ENCODE measurements at regions not wholly inside any gene's neighbourhood (a gene's known extent, or its start where the extent isn't known, plus 50 kb on each side); places are given as distances from the start of the nearest gene placed in this dataset.

DNA sequence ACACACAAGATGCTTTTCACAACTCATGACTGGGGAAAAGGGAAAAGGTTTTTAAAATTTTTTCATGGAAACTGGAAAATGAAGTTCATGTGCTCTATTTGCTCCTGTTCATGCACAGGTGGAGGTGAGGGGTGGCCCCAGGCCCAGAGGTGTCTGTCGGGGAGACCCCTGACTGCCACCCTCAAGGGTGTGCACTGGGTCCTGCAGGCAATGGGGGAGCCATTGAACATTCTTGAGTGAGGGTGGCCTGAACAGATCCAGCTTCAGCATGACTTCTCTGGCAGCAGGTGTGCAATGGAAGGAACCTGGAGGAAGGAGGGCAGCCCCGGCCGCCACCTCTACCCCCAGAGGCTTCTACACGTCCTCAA lies 145.3 kb upstream of the IQSEC1 start:
- 57 to 68% methylated on average over 4 of the region's 4 CpGs for whole genome bisulfite sequencing, 2 donors
- intact Hi-C loops (cut with DNase I; ENCODE audit: low total_unique reads) = no loop called here
- H3K4me3 ChIP-seq (ENCODE audit: low read depth, poor library complexity, severe bottlenecking) = no peak overlapping the region
- TF ChIP-seq POLR2A (IDR thresholded peaks at IDR 0.05) = no peak
- TF ChIP-seq, protein P1, sequence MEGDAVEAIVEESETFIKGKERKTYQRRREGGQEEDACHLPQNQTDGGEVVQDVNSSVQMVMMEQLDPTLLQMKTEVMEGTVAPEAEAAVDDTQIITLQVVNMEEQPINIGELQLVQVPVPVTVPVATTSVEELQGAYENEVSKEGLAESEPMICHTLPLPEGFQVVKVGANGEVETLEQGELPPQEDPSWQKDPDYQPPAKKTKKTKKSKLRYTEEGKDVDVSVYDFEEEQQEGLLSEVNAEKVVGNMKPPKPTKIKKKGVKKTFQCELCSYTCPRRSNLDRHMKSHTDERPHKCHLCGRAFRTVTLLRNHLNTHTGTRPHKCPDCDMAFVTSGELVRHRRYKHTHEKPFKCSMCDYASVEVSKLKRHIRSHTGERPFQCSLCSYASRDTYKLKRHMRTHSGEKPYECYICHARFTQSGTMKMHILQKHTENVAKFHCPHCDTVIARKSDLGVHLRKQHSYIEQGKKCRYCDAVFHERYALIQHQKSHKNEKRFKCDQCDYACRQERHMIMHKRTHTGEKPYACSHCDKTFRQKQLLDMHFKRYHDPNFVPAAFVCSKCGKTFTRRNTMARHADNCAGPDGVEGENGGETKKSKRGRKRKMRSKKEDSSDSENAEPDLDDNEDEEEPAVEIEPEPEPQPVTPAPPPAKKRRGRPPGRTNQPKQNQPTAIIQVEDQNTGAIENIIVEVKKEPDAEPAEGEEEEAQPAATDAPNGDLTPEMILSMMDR (IDR thresholded peaks at IDR 0.05) = no peak
- DNase-seq (ENCODE audit: low spot score in 2 of 2) = no peak

DNA sequence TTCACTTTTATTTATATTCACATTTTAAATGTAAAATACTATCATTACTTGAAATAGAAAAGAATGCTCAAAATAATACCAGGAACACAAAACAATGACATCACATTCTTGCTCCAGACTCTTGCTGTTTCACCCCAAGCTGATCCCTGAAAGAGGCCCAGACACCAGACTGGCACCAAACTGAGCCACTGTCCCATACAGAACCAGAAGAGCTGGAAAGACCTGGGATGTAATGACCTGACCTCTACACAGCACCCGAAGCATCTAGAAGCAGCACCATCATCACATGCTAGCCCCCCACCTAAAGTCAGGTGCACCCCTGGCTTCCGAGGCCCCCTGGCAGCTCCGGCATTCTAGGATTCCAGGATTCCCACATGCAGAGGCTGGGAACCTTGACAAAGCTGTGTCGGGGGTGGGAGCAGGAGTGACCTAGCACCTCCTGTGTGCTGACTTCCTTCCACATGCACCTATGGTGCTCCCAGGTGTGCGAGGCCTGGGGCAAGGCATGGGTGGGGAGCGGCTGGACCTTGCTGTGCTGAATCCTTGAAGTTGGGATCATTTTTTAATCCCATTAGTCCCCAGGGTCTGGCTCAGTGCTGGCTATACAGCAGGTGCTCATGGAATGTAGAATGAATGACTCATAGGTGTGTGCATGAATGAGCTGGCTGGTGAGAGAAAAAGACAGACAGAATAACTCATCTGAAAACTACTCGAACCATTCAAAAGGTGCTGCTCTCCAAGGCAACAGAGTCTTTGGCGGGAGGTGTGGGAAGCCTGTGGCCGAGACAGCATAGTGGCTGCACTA lies 144.7 kb upstream of the IQSEC1 start:
- H3K4me3 ChIP-seq (ENCODE audit: low read depth, poor library complexity, severe bottlenecking) = no peak overlapping the region
- intact Hi-C loops (cut with DNase I; ENCODE audit: low total_unique reads) = no loop called here
- WGBS, 2 donors = 59 to 62% methylated on average over 8 to 9 of the region's 9 CpGs
- no peak for TF ChIP-seq POLR2A (IDR thresholded peaks at IDR 0.05)
- TF ChIP-seq, protein P1 (IDR thresholded peaks at IDR 0.05) = no peak
- DNase-seq (ENCODE audit: low spot score in 2 of 2) = no peak

DNA sequence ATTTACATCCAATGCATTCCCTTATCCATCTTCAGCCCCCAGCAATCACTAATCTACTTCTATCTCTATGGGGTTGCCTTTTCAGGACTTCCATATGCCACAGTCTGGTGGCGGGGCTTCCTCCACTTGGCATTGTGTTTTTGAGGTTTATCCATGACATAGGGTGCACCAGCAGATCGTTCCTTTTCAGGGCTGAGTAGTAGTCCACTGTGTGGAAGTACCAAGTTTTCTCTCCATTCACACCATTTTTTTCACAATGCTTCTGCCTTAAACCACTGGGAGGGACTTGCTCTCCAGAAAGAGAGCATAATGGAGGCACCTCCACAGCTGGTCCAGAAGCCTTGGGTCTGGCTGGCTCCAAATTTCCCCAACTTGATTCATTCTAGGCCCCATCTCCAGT lies 144.0 kb upstream of the IQSEC1 start:
- TF ChIP-seq, protein P1 (IDR thresholded peaks at IDR 0.05) = no peak
- TF ChIP-seq POLR2A (IDR thresholded peaks at IDR 0.05) = no peak
- WGBS, 2 donors = 95% methylated on average over 2 of the region's 2 CpGs
- no peak overlapping the region for H3K4me3 ChIP-seq (ENCODE audit: low read depth, poor library complexity, severe bottlenecking)
- intact Hi-C loops (cut with DNase I; ENCODE audit: low total_unique reads) = no loop called here
- DNase-seq (ENCODE audit: low spot score in 2 of 2) = no peak

DNA sequence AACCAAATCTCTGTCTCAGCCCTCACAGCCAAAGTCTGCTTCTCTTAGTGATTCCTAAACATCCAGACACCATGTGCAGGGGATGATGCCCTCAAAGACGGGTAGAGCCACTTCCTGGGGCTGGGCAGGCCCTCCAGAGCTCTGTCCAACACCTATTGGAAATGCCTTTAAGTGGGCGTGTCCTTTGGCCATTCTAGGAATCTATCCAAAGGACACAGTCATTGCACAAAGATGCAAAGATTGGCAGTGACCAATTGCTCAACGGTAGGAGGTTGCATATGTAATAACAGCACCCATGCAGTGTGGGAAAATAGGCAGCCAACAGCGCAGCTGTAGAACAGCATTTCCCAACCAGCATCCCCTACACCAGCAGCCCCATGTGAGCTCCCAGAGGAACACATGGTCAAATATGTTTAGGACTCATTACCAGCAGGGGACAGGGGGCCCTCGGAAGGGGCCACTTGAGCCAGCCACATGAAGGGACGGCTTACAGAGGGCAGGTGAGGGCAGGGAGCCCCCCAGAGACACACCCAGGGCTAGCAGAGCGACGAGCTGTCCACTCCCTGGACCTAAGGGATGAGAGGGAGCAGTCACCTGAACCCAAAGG lies 142.8 kb upstream of the IQSEC1 start:
- intact Hi-C loops (cut with DNase I; ENCODE audit: low total_unique reads) = no loop called here
- DNase-seq (ENCODE audit: low spot score in 2 of 2) = no peak
- no peak overlapping the region for H3K4me3 ChIP-seq (ENCODE audit: low read depth, poor library complexity, severe bottlenecking)
- WGBS, 2 donors = 69 to 73% methylated on average over 8 of the region's 8 CpGs
- no peak for TF ChIP-seq POLR2A (IDR thresholded peaks at IDR 0.05)
- TF ChIP-seq, protein P1 (IDR thresholded peaks at IDR 0.05) = no peak

DNA sequence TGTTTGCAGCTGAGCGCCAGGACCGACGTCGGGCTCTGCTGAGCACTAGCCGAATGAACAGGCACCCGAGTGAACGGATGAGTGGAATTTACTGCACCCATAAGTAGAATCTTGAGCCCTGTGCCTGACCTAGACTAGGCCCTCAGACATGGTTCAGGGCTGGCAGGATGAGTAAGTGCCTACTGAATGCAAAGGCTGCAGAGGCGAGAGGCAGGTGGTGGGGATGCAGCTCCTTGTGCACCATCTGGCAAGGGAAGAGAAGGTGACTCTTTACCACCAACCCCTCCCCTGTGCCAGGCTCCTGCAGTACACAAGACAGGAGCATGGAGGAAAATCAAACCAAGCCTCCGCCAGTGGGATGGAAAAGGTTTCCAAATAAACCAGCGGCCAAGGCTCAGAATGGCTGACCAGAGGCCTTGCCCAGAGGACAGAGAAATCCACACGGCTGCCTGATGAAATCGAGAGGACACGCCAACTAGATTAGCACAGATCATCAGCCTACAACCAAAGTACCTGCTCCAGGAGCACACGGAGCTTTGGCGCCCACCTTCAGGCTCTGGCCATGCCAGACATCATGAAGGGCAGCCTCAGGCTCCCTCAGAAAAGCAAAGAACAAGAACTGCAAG lies 141.7 kb upstream of the IQSEC1 start:
- TF ChIP-seq, protein P1 (IDR thresholded peaks at IDR 0.05) = no peak
- no peak for TF ChIP-seq POLR2A (IDR thresholded peaks at IDR 0.05)
- H3K4me3 ChIP-seq (ENCODE audit: low read depth, poor library complexity, severe bottlenecking) = no peak overlapping the region
- intact Hi-C loops (cut with DNase I; ENCODE audit: low total_unique reads) = no loop called here
- DNase-seq (ENCODE audit: low spot score in 2 of 2) = no peak
- WGBS, 2 donors = 91 to 93% methylated on average over 14 to 15 of the region's 15 CpGs
